ENCODE measurements at regions not wholly inside any gene's neighbourhood (a gene's known extent, or its start where the extent isn't known, plus 50 kb on each side); places are given as distances from the start of the nearest gene placed in this dataset.

DNA sequence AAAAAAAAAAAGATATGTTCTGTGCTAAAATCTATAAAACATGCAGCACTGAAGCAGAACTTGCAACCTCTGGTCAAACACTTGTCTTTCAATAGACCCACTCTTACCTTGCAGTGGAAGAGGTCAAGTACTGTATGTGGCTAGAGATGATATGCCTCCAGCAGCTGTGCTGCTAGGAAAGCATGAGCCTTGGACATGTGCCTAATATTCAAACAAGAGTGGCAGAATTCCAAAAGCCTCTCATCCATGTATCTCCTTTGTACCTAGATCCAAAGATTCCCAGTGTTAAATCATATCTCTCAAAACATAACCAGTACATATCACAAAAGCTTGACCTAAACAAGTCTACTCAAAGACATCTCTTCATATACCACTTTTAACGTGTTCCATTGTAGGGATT lies 105.0 kb upstream of the CPNE8 start:
- Histone ChIP-seq H3K4me2 (ENCODE audit: insufficient read depth, low read length) (no peak overlapping the region), H3K9me3 (replicated peaks; ENCODE audit: control insufficient read depth, insufficient read depth, low read depth, low read length) (no peaks in the 10 kb centered on the region), H3K4me1 (replicated peaks in 1 of 2; ENCODE audit: control insufficient read depth in 2 of 2, insufficient read depth in 2 of 2, low read length in 2 of 2) (no peaks in the 10 kb centered on the region), H3K36me3 (ENCODE audit: control insufficient read depth, insufficient read depth, low read length) (no peaks in the 10 kb centered on the region), H2AFZ (ENCODE audit: low read depth, low read length) (no peak overlapping the region), H3K79me2 (ENCODE audit: control insufficient read depth, insufficient read depth, low read length) (no peaks in the 10 kb centered on the region), H3K27ac (ENCODE audit: extremely low read depth, low read depth, low read length) (no peak overlapping the region), H3K27me3 (ENCODE audit: control insufficient read depth in 2 of 2, insufficient read depth in 2 of 2, low read length in 2 of 2) (no peaks in the 10 kb centered on the region), H3K9me1 (ENCODE audit: control insufficient read depth, insufficient read depth, low read length) (no peaks in the 10 kb centered on the region), H4K20me1 (replicated peaks; ENCODE audit: control insufficient read depth, insufficient read depth, low read length) (no peaks in the 10 kb centered on the region), H3K4me3 (no peak overlapping the region), H3K9ac (ENCODE audit: insufficient read depth in 1 of 2, low read depth in 2 of 2, low read length in 2 of 2) (no peak overlapping the region)
- POLR2A ChIA-PET, result interaction anchor here (0.6 kb wide), 1 partner anchor 61 kb away, joined by 3 read pairs; no protein-coding TSS in a partner anchor
- DNase-seq (ENCODE audit: extremely low read depth in 1 of 4, low spot score in 3 of 4) (no peak), ATAC-seq (no peak), FAIRE-seq (no peak)
- CTCF ChIA-PET (ENCODE audit: low intra/inter-chr PET ratio), result no interaction called here
- TF ChIP-seq, protein P1, sequence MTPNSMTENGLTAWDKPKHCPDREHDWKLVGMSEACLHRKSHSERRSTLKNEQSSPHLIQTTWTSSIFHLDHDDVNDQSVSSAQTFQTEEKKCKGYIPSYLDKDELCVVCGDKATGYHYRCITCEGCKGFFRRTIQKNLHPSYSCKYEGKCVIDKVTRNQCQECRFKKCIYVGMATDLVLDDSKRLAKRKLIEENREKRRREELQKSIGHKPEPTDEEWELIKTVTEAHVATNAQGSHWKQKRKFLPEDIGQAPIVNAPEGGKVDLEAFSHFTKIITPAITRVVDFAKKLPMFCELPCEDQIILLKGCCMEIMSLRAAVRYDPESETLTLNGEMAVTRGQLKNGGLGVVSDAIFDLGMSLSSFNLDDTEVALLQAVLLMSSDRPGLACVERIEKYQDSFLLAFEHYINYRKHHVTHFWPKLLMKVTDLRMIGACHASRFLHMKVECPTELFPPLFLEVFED (CRISPR knock-in tag; conservative IDR thresholded peaks at IDR 0.05), result no peak
- TF ChIP-seq, protein P2, sequence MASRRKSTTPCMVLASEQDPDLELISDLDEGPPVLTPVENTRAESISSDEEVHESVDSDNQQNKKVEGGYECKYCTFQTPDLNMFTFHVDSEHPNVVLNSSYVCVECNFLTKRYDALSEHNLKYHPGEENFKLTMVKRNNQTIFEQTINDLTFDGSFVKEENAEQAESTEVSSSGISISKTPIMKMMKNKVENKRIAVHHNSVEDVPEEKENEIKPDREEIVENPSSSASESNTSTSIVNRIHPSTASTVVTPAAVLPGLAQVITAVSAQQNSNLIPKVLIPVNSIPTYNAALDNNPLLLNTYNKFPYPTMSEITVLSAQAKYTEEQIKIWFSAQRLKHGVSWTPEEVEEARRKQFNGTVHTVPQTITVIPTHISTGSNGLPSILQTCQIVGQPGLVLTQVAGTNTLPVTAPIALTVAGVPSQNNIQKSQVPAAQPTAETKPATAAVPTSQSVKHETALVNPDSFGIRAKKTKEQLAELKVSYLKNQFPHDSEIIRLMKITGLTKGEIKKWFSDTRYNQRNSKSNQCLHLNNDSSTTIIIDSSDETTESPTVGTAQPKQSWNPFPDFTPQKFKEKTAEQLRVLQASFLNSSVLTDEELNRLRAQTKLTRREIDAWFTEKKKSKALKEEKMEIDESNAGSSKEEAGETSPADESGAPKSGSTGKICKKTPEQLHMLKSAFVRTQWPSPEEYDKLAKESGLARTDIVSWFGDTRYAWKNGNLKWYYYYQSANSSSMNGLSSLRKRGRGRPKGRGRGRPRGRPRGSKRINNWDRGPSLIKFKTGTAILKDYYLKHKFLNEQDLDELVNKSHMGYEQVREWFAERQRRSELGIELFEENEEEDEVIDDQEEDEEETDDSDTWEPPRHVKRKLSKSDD (conservative IDR thresholded peaks at IDR 0.05; ENCODE audit: low read length), result no peak
- TF ChIP-seq, protein P3, sequence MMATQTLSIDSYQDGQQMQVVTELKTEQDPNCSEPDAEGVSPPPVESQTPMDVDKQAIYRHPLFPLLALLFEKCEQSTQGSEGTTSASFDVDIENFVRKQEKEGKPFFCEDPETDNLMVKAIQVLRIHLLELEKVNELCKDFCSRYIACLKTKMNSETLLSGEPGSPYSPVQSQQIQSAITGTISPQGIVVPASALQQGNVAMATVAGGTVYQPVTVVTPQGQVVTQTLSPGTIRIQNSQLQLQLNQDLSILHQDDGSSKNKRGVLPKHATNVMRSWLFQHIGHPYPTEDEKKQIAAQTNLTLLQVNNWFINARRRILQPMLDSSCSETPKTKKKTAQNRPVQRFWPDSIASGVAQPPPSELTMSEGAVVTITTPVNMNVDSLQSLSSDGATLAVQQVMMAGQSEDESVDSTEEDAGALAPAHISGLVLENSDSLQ (IDR thresholded peaks at IDR 0.05), result no peak
- no peak for TF ChIP-seq ADNP (tag; IDR thresholded peaks at IDR 0.05)
- TF ChIP-seq ZFP1 (CRISPR knock-in tag; IDR thresholded peaks at IDR 0.05), result no peak
- TF ChIP-seq, protein P4, sequence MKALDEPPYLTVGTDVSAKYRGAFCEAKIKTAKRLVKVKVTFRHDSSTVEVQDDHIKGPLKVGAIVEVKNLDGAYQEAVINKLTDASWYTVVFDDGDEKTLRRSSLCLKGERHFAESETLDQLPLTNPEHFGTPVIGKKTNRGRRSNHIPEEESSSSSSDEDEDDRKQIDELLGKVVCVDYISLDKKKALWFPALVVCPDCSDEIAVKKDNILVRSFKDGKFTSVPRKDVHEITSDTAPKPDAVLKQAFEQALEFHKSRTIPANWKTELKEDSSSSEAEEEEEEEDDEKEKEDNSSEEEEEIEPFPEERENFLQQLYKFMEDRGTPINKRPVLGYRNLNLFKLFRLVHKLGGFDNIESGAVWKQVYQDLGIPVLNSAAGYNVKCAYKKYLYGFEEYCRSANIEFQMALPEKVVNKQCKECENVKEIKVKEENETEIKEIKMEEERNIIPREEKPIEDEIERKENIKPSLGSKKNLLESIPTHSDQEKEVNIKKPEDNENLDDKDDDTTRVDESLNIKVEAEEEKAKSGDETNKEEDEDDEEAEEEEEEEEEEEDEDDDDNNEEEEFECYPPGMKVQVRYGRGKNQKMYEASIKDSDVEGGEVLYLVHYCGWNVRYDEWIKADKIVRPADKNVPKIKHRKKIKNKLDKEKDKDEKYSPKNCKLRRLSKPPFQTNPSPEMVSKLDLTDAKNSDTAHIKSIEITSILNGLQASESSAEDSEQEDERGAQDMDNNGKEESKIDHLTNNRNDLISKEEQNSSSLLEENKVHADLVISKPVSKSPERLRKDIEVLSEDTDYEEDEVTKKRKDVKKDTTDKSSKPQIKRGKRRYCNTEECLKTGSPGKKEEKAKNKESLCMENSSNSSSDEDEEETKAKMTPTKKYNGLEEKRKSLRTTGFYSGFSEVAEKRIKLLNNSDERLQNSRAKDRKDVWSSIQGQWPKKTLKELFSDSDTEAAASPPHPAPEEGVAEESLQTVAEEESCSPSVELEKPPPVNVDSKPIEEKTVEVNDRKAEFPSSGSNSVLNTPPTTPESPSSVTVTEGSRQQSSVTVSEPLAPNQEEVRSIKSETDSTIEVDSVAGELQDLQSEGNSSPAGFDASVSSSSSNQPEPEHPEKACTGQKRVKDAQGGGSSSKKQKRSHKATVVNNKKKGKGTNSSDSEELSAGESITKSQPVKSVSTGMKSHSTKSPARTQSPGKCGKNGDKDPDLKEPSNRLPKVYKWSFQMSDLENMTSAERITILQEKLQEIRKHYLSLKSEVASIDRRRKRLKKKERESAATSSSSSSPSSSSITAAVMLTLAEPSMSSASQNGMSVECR (CRISPR knock-in tag; IDR thresholded peaks at IDR 0.05), result no peak
- no peak for TF ChIP-seq TCF3 (CRISPR knock-in tag; IDR thresholded peaks at IDR 0.05)
- no peak for TF ChIP-seq ZNF212 (CRISPR knock-in tag; IDR thresholded peaks at IDR 0.05)
- TF ChIP-seq DPF2 (IDR thresholded peaks at IDR 0.05), result no peak
- no peak for TF ChIP-seq TSC22D4 (tag; IDR thresholded peaks at IDR 0.05)
- TF ChIP-seq ZC3H8 (IDR thresholded peaks at IDR 0.05), result no peak
- no TSS peak for BruUV-seq (replicated peaks)
- intact Hi-C loops (cut with micrococcal nuclease), result no loop called here
- in situ Hi-C loops (cut with MboI), result no loop called here
- 0% methylated on average over 1 of the region's 1 CpG for WGBS (ENCODE audit: insufficient coverage, low coverage, missing lambda C conversion rate)

Measured in K562 (cell line).